ENCODE measurements at regions not wholly inside any gene's neighbourhood (a gene's known extent, or its start where the extent isn't known, plus 50 kb on each side); places are given as distances from the start of the nearest gene placed in this dataset.

DNA sequence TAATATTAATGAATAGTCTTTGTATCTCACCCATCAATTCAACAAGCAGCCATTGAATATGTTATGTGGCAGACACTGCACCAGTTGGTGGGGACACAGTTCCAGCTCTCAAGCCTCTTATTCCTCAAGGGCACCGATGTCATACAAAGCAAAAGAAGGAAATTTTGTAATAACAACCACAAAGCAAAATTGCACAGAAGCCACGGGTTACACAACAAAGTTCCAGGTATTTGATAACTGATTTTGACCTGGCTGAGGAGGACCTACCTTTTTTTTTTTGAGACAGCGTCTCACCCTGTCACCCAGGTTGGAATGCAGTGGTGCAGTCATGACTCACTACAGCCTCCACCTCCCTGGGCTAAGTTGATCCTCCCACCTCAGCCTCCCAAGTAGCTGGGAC, 266.7 kb downstream of the FOXO1 start:
- no peak overlapping the region for H3K9ac ChIP-seq (ENCODE audit: low read length)
- no peaks in the 10 kb centered on the region for H3K9me3 ChIP-seq (ENCODE audit: insufficient read depth, low read depth, low read length)
- H4K20me1 ChIP-seq (ENCODE audit: insufficient read depth, low read length): no peaks in the 10 kb centered on the region
- peaks cover 23% of the 10 kb centered on the region for H3K4me1 ChIP-seq (ENCODE audit: insufficient read depth, low read length)
- H3K4me3 Mint-ChIP-seq (ENCODE audit: unreplicated experiment): no peak overlapping the region
- no peaks in the 10 kb centered on the region for H3K27me3 Mint-ChIP-seq (ENCODE audit: low read depth, unreplicated experiment)
- no peak overlapping the region for H3K4me3 ChIP-seq (ENCODE audit: insufficient read depth, low read depth, low read length)
- H3K27me3 ChIP-seq (ENCODE audit: insufficient read depth, low read length): no peaks in the 10 kb centered on the region
- no peaks in the 10 kb centered on the region for H3K79me2 ChIP-seq (ENCODE audit: insufficient read depth, low read length)
- no peak overlapping the region for H3K27ac ChIP-seq (ENCODE audit: low read depth, low read length)
- no peak overlapping the region for H2AFZ ChIP-seq (ENCODE audit: low read depth, low read length)
- H3K27ac Mint-ChIP-seq (ENCODE audit: unreplicated experiment): no peak overlapping the region
- no peak for TF ChIP-seq EZH2 (IDR thresholded peaks at IDR 0.05; ENCODE audit: insufficient read depth, low read length)
- TF ChIP-seq, protein P1, sequence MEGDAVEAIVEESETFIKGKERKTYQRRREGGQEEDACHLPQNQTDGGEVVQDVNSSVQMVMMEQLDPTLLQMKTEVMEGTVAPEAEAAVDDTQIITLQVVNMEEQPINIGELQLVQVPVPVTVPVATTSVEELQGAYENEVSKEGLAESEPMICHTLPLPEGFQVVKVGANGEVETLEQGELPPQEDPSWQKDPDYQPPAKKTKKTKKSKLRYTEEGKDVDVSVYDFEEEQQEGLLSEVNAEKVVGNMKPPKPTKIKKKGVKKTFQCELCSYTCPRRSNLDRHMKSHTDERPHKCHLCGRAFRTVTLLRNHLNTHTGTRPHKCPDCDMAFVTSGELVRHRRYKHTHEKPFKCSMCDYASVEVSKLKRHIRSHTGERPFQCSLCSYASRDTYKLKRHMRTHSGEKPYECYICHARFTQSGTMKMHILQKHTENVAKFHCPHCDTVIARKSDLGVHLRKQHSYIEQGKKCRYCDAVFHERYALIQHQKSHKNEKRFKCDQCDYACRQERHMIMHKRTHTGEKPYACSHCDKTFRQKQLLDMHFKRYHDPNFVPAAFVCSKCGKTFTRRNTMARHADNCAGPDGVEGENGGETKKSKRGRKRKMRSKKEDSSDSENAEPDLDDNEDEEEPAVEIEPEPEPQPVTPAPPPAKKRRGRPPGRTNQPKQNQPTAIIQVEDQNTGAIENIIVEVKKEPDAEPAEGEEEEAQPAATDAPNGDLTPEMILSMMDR (IDR thresholded peaks at IDR 0.05; ENCODE audit: insufficient read depth, low read depth, low read length): no peak
- H3K4me2 ChIP-seq (ENCODE audit: low read length): no peak overlapping the region
- no peaks in the 10 kb centered on the region for H3K36me3 Mint-ChIP-seq (ENCODE audit: low read depth, unreplicated experiment)
- peaks cover 24% of the 10 kb centered on the region for H3K4me1 Mint-ChIP-seq (ENCODE audit: low read depth, unreplicated experiment)
- FAIRE-seq (no peak), DNase-seq (ENCODE audit: low read depth) (no peak)
- H3K9me3 Mint-ChIP-seq (ENCODE audit: unreplicated experiment): peaks cover 2% of the 10 kb centered on the region
- no peaks in the 10 kb centered on the region for H3K36me3 ChIP-seq (ENCODE audit: insufficient read depth, low read length)

DNA sequence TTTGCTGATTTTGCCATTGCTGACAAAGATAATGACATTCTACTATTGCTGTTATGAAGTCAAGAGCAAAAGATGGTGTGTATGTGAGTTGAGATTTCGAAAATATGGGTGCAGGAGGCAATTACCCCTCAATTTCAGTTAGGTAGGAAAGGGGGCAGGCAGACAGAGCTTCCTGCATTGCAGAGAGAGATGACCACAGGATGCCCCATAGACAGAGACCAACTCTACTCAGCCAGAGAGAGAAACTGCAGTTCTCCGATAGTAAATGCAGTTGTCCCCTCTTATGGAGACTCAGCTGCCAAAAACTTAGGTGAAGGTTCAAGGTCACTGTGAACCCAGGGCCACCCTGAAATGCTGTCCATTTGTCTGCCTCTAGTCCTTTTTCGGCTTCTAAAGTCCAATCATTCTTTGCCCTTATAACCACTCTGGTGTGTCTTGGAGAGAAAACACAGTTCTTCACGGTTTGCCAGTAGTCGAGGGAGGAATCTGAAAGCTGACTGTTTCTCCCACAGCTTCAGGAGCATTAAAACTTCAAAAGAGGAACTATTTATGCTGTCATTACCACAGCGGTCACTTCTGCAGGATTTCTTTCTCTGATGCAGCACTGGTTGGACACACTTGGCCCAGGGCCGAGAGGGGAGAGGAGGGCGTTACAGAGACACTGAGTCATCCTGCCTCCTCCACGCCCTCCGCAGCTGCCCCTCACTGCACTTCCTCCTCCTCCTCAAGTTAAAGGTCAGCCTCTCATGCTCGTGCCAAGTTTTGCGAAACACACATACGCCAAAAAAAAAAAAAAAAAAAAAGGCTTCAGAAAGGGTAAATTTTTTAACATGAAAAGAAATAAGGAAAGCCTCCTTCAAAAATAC, 264.3 kb downstream of the FOXO1 start:
- Histone ChIP-seq H2AFZ (ENCODE audit: low read depth, low read length) (no peak overlapping the region), H3K9ac (ENCODE audit: low read length) (peak overlapping the region; percentile 58), H3K27ac (ENCODE audit: low read depth, low read length) (peak overlapping the region; percentile 71), H3K4me2 (ENCODE audit: low read length) (peak overlapping the region; percentile 87), H3K4me3 (ENCODE audit: insufficient read depth, low read depth, low read length) (peak overlapping the region; percentile 42), H3K27me3 (ENCODE audit: insufficient read depth, low read length) (no peaks in the 10 kb centered on the region), H3K36me3 (ENCODE audit: insufficient read depth, low read length) (no peaks in the 10 kb centered on the region), H3K9me3 (ENCODE audit: insufficient read depth, low read depth, low read length) (no peaks in the 10 kb centered on the region), H3K4me1 (ENCODE audit: insufficient read depth, low read length) (peaks cover 28% of the 10 kb centered on the region), H3K79me2 (ENCODE audit: insufficient read depth, low read length) (no peaks in the 10 kb centered on the region), H4K20me1 (ENCODE audit: insufficient read depth, low read length) (no peaks in the 10 kb centered on the region)
- Mint-ChIP-seq H3K36me3 (ENCODE audit: low read depth, unreplicated experiment) (no peaks in the 10 kb centered on the region), H3K27me3 (ENCODE audit: low read depth, unreplicated experiment) (no peaks in the 10 kb centered on the region), H3K4me3 (ENCODE audit: unreplicated experiment) (no peak overlapping the region), H3K27ac (ENCODE audit: unreplicated experiment) (peak overlapping the region; percentile 94), H3K9me3 (ENCODE audit: unreplicated experiment) (peaks cover 2% of the 10 kb centered on the region), H3K4me1 (ENCODE audit: low read depth, unreplicated experiment) (peaks cover 32% of the 10 kb centered on the region)
- TF ChIP-seq, protein P1 (IDR thresholded peaks at IDR 0.05; ENCODE audit: insufficient read depth, low read depth, low read length): no peak
- TF ChIP-seq EZH2 (IDR thresholded peaks at IDR 0.05; ENCODE audit: insufficient read depth, low read length): no peak
- DNase-seq (ENCODE audit: low read depth) (peak; percentile 96), FAIRE-seq (peak; percentile 26)

- Histone ChIP-seq H3K4me2 (ENCODE audit: low read length) (peak overlapping the region; percentile 87), H2AFZ (ENCODE audit: low read depth, low read length) (peak overlapping the region; percentile 75), H3K79me2 (ENCODE audit: insufficient read depth, low read length) (no peaks in the 10 kb centered on the region), H3K9me3 (ENCODE audit: insufficient read depth, low read depth, low read length) (no peaks in the 10 kb centered on the region), H3K27ac (ENCODE audit: low read depth, low read length) (peak overlapping the region; percentile 71), H3K27me3 (ENCODE audit: insufficient read depth, low read length) (no peaks in the 10 kb centered on the region), H3K9ac (ENCODE audit: low read length) (peak overlapping the region; percentile 58), H3K4me1 (ENCODE audit: insufficient read depth, low read length) (peaks cover 29% of the 10 kb centered on the region), H4K20me1 (ENCODE audit: insufficient read depth, low read length) (no peaks in the 10 kb centered on the region), H3K36me3 (ENCODE audit: insufficient read depth, low read length) (no peaks in the 10 kb centered on the region), H3K4me3 (ENCODE audit: insufficient read depth, low read depth, low read length) (no peak overlapping the region)
- Mint-ChIP-seq H3K4me3 (ENCODE audit: unreplicated experiment) (no peak overlapping the region), H3K36me3 (ENCODE audit: low read depth, unreplicated experiment) (no peaks in the 10 kb centered on the region), H3K27me3 (ENCODE audit: low read depth, unreplicated experiment) (no peaks in the 10 kb centered on the region), H3K9me3 (ENCODE audit: unreplicated experiment) (peaks cover 2% of the 10 kb centered on the region), H3K4me1 (ENCODE audit: low read depth, unreplicated experiment) (peaks cover 34% of the 10 kb centered on the region), H3K27ac (ENCODE audit: unreplicated experiment) (peak overlapping the region; percentile 94)
- FAIRE-seq: no peak
- TF ChIP-seq EZH2 (IDR thresholded peaks at IDR 0.05; ENCODE audit: insufficient read depth, low read length): no peak
- TF ChIP-seq, protein P1 (IDR thresholded peaks at IDR 0.05; ENCODE audit: insufficient read depth, low read depth, low read length): no peak
- DNase-seq (ENCODE audit: low read depth): peak; percentile 86
Measured at GRCh38 chr13:40402931-40403431, 263.5 kb downstream of the FOXO1 start.

All from astrocyte (in vitro differentiated cells and primary cell).